Activated naive CD8-positive, alpha-beta T cell treated with anti-CD3 and anti-CD28 coated beads, Interleukin-2, amount 50 U/mL, for 24 hours (primary cell): ENCODE measurements at regions not wholly inside any gene's neighbourhood (a gene's known extent, or its start where the extent isn't known, plus 50 kb on each side); places are given as distances from the start of the nearest gene placed in this dataset.

Experiments used
- ATAC-seq: fragments of 150-1000 bp; cut with Tn5 transposase; one replicate; pipeline ENCODE4 v1.10.0; 2021
- DNase-seq: peaks from one replicate; pipeline ENCODE4 v3.0.0; 2021
- H3K27ac Mint-ChIP-seq: one replicate; pipeline ENCODE4 v1.8.0; 2021; ENCODE audit warnings: mild to moderate bottlenecking, mixed read lengths
- H3K27me3 Mint-ChIP-seq: one replicate; pipeline ENCODE4 v1.8.0; 2021; ENCODE audit warnings: mixed read lengths
- H3K36me3 Mint-ChIP-seq: one replicate; pipeline ENCODE4 v1.8.0; 2021; ENCODE audit warnings: low read depth, mixed read lengths
- H3K4me1 Mint-ChIP-seq: one replicate; pipeline ENCODE4 v1.8.0; 2021; ENCODE audit warnings: mixed read lengths
- H3K4me3 Mint-ChIP-seq: one replicate; pipeline ENCODE4 v1.8.0; 2021; ENCODE audit warnings: mild to moderate bottlenecking, moderate library complexity, mixed read lengths
- H3K9me3 Mint-ChIP-seq: one replicate; pipeline ENCODE4 v1.8.0; 2021; ENCODE audit warnings: mixed read lengths

- no peak for DNase-seq
- no peaks in the 10 kb centered on the region for H3K36me3 Mint-ChIP-seq
These were observed 242.5 kb upstream of the KCNG1 start for GRCh38 chr20:51265361-51265760.

DNA sequence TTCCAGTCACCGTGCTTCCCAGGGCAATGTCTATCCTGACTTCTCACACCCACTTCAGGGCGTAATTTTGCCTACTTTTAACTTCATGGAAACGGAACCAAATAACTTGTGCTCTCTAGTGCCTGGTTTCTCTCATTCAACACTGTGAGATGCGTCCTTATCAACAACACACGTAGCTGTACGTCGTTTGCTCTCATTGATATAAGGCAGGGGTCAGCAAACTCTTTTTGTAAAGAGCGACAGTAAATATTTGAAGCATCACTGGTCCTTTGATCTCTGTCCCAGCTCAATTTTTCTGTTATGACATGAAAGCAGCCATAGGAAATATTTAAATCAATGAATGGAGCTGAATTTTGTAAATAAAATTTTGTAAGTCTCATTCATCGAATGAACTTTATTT is 239.3 kb upstream of the KCNG1 start:
- Mint-ChIP-seq H3K4me3 (no peak overlapping the region), H3K27ac (no peak overlapping the region), H3K36me3 (no peaks in the 10 kb centered on the region), H3K9me3 (peaks cover 9% of the 10 kb centered on the region), H3K4me1 (no peaks in the 10 kb centered on the region), H3K27me3 (peaks cover 14% of the 10 kb centered on the region)
- DNase-seq (no peak), ATAC-seq (no peak)

More at GRCh38 chr20:51265361-51265760, 242.5 kb upstream of the KCNG1 start:
- peaks cover 9% of the 10 kb centered on the region for H3K27me3 Mint-ChIP-seq
- no peaks in the 10 kb centered on the region for H3K4me1 Mint-ChIP-seq
- H3K9me3 Mint-ChIP-seq, result peaks cover 13% of the 10 kb centered on the region
- no peak overlapping the region for H3K27ac Mint-ChIP-seq
- ATAC-seq, result no peak
- H3K4me3 Mint-ChIP-seq, result no peak overlapping the region

- Mint-ChIP-seq H3K36me3 (no peaks in the 10 kb centered on the region), H3K4me1 (no peaks in the 10 kb centered on the region), H3K27me3 (peaks cover 16% of the 10 kb centered on the region), H3K27ac (no peak overlapping the region), H3K9me3 (no peaks in the 10 kb centered on the region), H3K4me3 (no peak overlapping the region)
- DNase-seq (no peak), ATAC-seq (no peak)
These were observed 236.5 kb upstream of the KCNG1 start for GRCh38 chr20:51259455-51259854.

- H3K9me3 Mint-ChIP-seq, result no peaks in the 10 kb centered on the region
- DNase-seq (no peak), ATAC-seq (no peak)
- H3K27me3 Mint-ChIP-seq, result peaks cover 20% of the 10 kb centered on the region
- H3K36me3 Mint-ChIP-seq, result no peaks in the 10 kb centered on the region
- no peak overlapping the region for H3K4me3 Mint-ChIP-seq
- no peak overlapping the region for H3K27ac Mint-ChIP-seq
- no peaks in the 10 kb centered on the region for H3K4me1 Mint-ChIP-seq
These were observed 235.8 kb upstream of the KCNG1 start for GRCh38 chr20:51258582-51259165.

DNA sequence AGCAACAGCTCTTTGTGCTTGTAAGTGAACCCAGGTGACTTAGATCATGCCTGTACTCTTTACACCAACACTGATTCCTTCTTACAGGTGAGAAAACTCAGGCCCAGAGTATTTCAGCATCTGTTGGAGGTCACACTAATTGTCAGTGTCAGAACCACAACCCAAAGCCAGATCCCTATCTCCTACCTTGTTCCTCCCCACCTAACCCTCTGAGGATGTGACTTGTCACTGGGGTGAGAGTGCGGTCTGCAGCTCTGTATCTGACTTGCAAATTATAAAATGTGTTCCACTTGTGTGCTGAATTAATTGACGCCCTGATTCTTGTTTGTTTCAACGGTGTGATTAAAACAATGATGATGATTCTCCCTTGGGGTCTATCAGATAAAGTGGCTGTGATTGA is 232.5 kb upstream of the KCNG1 start:
- ATAC-seq (no peak), DNase-seq (no peak)
- Mint-ChIP-seq H3K36me3 (no peaks in the 10 kb centered on the region), H3K9me3 (no peaks in the 10 kb centered on the region), H3K4me3 (no peak overlapping the region), H3K27ac (no peak overlapping the region), H3K4me1 (no peaks in the 10 kb centered on the region), H3K27me3 (peaks cover 32% of the 10 kb centered on the region)

DNA sequence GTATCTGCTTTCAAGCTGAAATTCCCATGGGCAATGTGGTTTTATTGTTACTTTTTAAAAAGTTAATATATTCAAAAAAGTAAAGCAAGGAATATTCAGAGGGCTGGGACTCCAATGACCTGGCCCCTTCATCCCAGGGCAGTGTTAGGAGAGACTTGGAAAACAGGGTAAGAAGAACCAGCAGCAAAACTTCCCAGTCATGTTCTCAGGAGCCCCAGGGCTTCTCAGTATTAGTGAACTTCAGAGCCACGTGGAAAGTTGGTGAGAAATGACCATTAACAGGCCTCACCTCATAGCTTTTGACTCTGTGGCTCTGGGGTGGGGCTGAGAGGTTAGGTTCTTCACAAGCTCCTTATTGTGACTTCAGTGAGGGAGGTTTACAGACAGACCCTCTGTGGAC is 230.4 kb upstream of the KCNG1 start:
- peaks cover 32% of the 10 kb centered on the region for H3K27me3 Mint-ChIP-seq
- no peak overlapping the region for H3K4me3 Mint-ChIP-seq
- no peak overlapping the region for H3K27ac Mint-ChIP-seq
- no peak for DNase-seq
- H3K36me3 Mint-ChIP-seq, result no peaks in the 10 kb centered on the region
- H3K9me3 Mint-ChIP-seq, result no peaks in the 10 kb centered on the region
- no peaks in the 10 kb centered on the region for H3K4me1 Mint-ChIP-seq
- ATAC-seq, result no peak

DNA sequence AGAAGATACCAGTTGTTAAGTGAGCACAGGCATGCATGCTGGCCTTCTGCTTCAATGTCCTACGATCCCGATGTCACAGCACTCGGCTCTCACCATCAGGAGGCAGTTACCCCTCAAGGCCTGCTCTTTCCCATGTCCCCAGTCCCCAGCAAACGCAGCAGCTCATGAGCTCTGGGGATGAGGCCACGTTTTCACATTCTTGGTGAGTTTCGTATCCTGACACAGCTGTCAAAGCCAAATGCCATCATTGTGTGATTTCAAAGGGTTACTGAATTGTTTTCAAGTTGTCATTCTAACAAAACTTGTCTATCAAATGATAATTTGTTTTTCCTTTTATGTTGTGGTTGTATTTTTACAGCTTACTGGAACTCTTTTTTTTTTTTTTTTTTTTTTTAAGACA is 226.9 kb upstream of the KCNG1 start:
- no peaks in the 10 kb centered on the region for H3K4me1 Mint-ChIP-seq
- H3K27me3 Mint-ChIP-seq, result peaks cover 25% of the 10 kb centered on the region
- no peak overlapping the region for H3K27ac Mint-ChIP-seq
- DNase-seq (no peak), ATAC-seq (no peak)
- no peaks in the 10 kb centered on the region for H3K36me3 Mint-ChIP-seq
- H3K4me3 Mint-ChIP-seq, result no peak overlapping the region
- no peaks in the 10 kb centered on the region for H3K9me3 Mint-ChIP-seq

- no peak overlapping the region for H3K27ac Mint-ChIP-seq
- DNase-seq (no peak), ATAC-seq (no peak)
- H3K4me3 Mint-ChIP-seq, result no peak overlapping the region
- H3K36me3 Mint-ChIP-seq, result no peaks in the 10 kb centered on the region
- H3K9me3 Mint-ChIP-seq, result no peaks in the 10 kb centered on the region
- peaks cover 25% of the 10 kb centered on the region for H3K27me3 Mint-ChIP-seq
- no peaks in the 10 kb centered on the region for H3K4me1 Mint-ChIP-seq
These were observed 226.3 kb upstream of the KCNG1 start for GRCh38 chr20:51249215-51249614.

- Mint-ChIP-seq H3K4me3 (no peak overlapping the region), H3K27me3 (peaks cover 16% of the 10 kb centered on the region), H3K36me3 (no peaks in the 10 kb centered on the region), H3K27ac (no peak overlapping the region), H3K9me3 (peaks cover 4% of the 10 kb centered on the region), H3K4me1 (no peaks in the 10 kb centered on the region)
- no peak for DNase-seq
- no peak for ATAC-seq
These were observed 221.6 kb upstream of the KCNG1 start for GRCh38 chr20:51244466-51244865.

GRCh38 chr20:51238675-51239305 is 215.9 kb upstream of the KCNG1 start:
- no peaks in the 10 kb centered on the region for H3K4me1 Mint-ChIP-seq
- H3K9me3 Mint-ChIP-seq, result peaks cover 4% of the 10 kb centered on the region
- DNase-seq (no peak), ATAC-seq (no peak)
- peaks cover 28% of the 10 kb centered on the region for H3K27me3 Mint-ChIP-seq
- no peak overlapping the region for H3K27ac Mint-ChIP-seq
- H3K4me3 Mint-ChIP-seq, result no peak overlapping the region
- H3K36me3 Mint-ChIP-seq, result no peaks in the 10 kb centered on the region

DNA sequence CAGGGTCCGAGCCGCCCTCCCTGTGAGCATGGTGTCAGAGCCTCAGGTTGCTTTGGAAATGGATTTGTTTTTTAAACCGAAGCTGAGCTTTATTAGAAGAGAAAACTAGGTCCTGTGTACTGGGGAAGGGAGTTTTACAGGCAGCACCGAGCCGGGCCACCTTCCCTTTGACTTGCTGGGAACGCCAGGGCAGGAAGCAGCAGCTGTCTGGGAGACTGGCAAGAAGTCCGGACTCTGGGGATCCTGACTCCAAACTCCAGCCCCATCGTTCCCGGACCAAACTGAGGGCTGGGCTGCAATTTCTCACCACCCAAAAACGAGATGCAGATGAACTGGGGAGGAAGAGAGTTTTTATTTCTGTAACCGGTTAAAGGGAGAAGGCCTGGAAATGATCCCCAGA is 214.9 kb upstream of the KCNG1 start:
- ATAC-seq (no peak), DNase-seq (no peak)
- no peaks in the 10 kb centered on the region for H3K4me1 Mint-ChIP-seq
- no peak overlapping the region for H3K4me3 Mint-ChIP-seq
- peaks cover 4% of the 10 kb centered on the region for H3K9me3 Mint-ChIP-seq
- H3K27ac Mint-ChIP-seq, result no peak overlapping the region
- H3K27me3 Mint-ChIP-seq, result peaks cover 28% of the 10 kb centered on the region
- H3K36me3 Mint-ChIP-seq, result no peaks in the 10 kb centered on the region

DNA sequence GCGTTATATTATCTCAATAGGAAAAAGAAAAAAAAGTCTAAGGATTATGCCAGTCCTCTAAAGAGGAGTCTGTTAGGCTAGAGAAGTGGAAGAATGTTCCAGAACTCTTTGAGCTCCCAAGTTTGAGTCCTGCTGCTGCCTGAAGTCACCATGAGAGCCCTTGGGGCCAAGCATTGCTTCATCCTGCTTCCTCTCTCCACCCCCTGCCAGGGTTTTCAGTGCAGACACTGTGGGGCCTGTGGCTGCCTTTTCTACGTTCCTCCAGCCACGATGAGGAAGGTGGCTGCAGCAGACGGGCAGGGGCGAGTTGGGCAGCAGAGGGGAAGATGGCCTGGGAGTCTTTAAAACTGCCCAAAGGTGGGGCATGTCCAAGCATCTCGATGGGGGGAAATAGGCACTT is 214.4 kb upstream of the KCNG1 start:
- Mint-ChIP-seq H3K36me3 (no peaks in the 10 kb centered on the region), H3K9me3 (peaks cover 4% of the 10 kb centered on the region), H3K4me1 (no peaks in the 10 kb centered on the region), H3K27me3 (peaks cover 28% of the 10 kb centered on the region), H3K27ac (no peak overlapping the region), H3K4me3 (no peak overlapping the region)
- DNase-seq, result no peak
- ATAC-seq, result no peak

DNA sequence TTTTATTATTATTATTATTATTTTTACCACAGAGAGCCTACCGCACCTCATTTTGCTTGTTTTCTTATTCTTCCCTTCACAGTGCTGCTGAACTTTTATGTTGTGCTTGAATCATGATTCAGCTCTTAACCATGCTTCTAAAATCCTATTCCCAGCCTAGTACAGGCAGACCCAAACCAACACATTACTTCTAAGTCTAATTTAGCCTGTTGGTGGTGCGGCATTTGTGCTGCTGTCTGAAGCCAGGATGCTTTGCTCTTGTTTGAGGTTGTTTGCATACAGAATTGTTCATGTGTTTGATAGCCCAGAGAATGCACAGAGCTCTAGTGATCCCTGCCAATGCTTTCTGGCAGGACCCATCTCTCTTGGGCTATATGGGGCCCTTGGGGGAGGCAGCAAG is 213.5 kb upstream of the KCNG1 start:
- H3K4me3 Mint-ChIP-seq, result no peak overlapping the region
- no peak for DNase-seq
- no peak for ATAC-seq
- H3K27ac Mint-ChIP-seq, result no peak overlapping the region
- H3K4me1 Mint-ChIP-seq, result no peaks in the 10 kb centered on the region
- H3K36me3 Mint-ChIP-seq, result no peaks in the 10 kb centered on the region
- H3K27me3 Mint-ChIP-seq, result peaks cover 26% of the 10 kb centered on the region
- no peaks in the 10 kb centered on the region for H3K9me3 Mint-ChIP-seq

GRCh38 chr20:51233345-51233744 is 210.4 kb upstream of the KCNG1 start:
- H3K36me3 Mint-ChIP-seq, result no peaks in the 10 kb centered on the region
- no peak for ATAC-seq

GRCh38 chr20:51230727-51231126 is 207.8 kb upstream of the KCNG1 start:
- Mint-ChIP-seq H3K4me3 (no peak overlapping the region), H3K27me3 (peaks cover 9% of the 10 kb centered on the region), H3K4me1 (no peaks in the 10 kb centered on the region), H3K36me3 (no peaks in the 10 kb centered on the region), H3K9me3 (no peaks in the 10 kb centered on the region), H3K27ac (no peak overlapping the region)
- DNase-seq, result no peak
- no peak for ATAC-seq

More at GRCh38 chr20:51233345-51233744, 210.4 kb upstream of the KCNG1 start:
- Mint-ChIP-seq H3K9me3 (no peaks in the 10 kb centered on the region), H3K4me3 (no peak overlapping the region), H3K27ac (no peak overlapping the region), H3K4me1 (no peaks in the 10 kb centered on the region), H3K27me3 (peaks cover 18% of the 10 kb centered on the region)
- DNase-seq, result no peak

- Mint-ChIP-seq H3K9me3 (no peaks in the 10 kb centered on the region), H3K36me3 (no peaks in the 10 kb centered on the region), H3K4me1 (no peaks in the 10 kb centered on the region), H3K27ac (no peak overlapping the region), H3K4me3 (no peak overlapping the region), H3K27me3 (peaks cover 2% of the 10 kb centered on the region)
- no peak for DNase-seq
- no peak for ATAC-seq
These were observed 205.9 kb upstream of the KCNG1 start for GRCh38 chr20:51228763-51229162.
